NCI-H2171 treated with DMSO at 0.1 percent for 48 hours (cell line): ENCODE measurements at regions not wholly inside any gene's neighbourhood (a gene's known extent, or its start where the extent isn't known, plus 50 kb on each side); places are given as distances from the start of the nearest gene placed in this dataset.
"Not testable (repeated sequence)": the region's sequence is repeated elsewhere in the genome, so short reads cannot be mapped to it uniquely, and the experiment has no call there.

ENCODE experiments used
- DNase-seq: peaks from one replicate; lab custom pipeline; 2025; lab: John Stamatoyannopoulos, UW

GRCh38 chr5:100697970-100698369, 162.8 kb downstream of the FAM174A start:
- no peak for DNase-seq

GRCh38 chr5:100706776-100707175, 171.6 kb downstream of the FAM174A start:
- DNase-seq, result no peak

GRCh38 chr5:100708645-100709171, 173.5 kb downstream of the FAM174A start:
- no peak for DNase-seq

GRCh38 chr5:100709771-100710170, 174.6 kb downstream of the FAM174A start:
- DNase-seq, result no peak

GRCh38 chr5:100714780-100715179, 179.6 kb downstream of the FAM174A start:
- not testable (repeated sequence) for DNase-seq

- DNase-seq, result no peak
Observed at GRCh38 chr5:100722657-100723056, 180.4 kb downstream of the ST8SIA4 start.

GRCh38 chr5:100723229-100723628, 179.9 kb downstream of the ST8SIA4 start:
- DNase-seq, result no peak

- no peak for DNase-seq
Observed at GRCh38 chr5:100726116-100726515, 177.0 kb downstream of the ST8SIA4 start.

- no peak for DNase-seq
Observed at GRCh38 chr5:100731768-100732167, 171.3 kb downstream of the ST8SIA4 start.

- no peak for DNase-seq
Observed at GRCh38 chr5:100746730-100747129, 156.4 kb downstream of the ST8SIA4 start.

- DNase-seq, result no peak
Observed at GRCh38 chr5:100749771-100750284, 153.3 kb downstream of the ST8SIA4 start.

- no peak for DNase-seq
Observed at GRCh38 chr5:100755435-100755834, 147.6 kb downstream of the ST8SIA4 start.
